HG03060 (cell line): ENCODE measurements at regions not wholly inside any gene's neighbourhood (a gene's known extent, or its start where the extent isn't known, plus 50 kb on each side); places are given as distances from the start of the nearest gene placed in this dataset.
A peak's percentile ranks its signal among the peaks of the same experiment; 100 is the strongest.
"Not testable (repeated sequence)": the region's sequence is repeated elsewhere in the genome, so short reads cannot be mapped to it uniquely, and the experiment has no call there.

Source experiments
- ATAC-seq: cut with Tn5 transposase; IDR thresholded peaks from one replicate; pipeline ENCODE4 v1.9.1; 2021; ENCODE audit warnings: low read depth, moderate number of reproducible peaks; ENCODE audit not compliant: unreplicated experiment

- no peak for ATAC-seq
Measured at GRCh38 chr2:59250307-59250677, 1009.2 kb upstream of the FANCL start.

DNA sequence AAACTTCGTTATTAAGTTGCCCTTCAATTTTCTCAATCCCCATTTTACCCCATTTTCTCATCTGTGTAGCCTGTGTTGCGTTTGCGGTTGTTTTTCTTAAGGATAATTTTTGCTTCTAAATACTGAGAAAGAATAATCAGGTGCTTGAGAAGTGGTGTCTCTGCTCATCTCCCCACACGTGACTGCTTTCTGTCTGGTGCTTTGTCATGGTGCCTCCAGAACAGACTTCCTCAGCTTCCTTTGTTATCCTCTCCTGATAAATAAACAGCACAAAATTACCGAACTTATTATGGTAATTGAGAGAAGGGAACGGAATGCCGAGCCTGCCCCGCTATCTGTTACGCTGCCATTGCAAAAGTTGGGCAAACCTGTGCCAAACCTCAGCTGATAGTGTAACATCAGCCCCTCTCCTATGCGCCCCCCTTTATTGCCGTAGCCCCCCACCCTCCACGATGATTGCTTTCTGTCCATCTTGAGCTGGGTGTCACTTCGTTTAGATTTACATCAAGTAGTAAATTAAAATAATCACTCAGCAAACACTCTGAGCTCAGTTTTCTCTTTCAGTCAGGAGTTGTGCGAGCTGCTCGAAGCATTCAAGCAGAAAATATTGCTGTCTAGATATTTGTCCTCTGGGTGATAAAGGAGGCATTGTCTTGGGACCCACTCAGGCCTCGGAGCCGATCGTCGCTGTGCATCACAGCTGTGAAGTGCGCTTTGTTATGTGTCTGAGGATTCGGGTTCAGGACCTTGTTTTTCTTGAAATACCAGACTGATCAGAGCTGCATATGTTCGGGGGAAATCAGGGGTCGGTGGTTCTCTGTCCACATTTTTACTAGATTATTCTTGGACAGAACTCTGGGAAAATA, 1008.5 kb upstream of the FANCL start:
- ATAC-seq: no peak

GRCh38 chr2:59239146-59239545, 998.0 kb upstream of the FANCL start:
- ATAC-seq: no peak

- no peak for ATAC-seq
Measured at GRCh38 chr2:59237311-59237710, 996.2 kb upstream of the FANCL start.

DNA sequence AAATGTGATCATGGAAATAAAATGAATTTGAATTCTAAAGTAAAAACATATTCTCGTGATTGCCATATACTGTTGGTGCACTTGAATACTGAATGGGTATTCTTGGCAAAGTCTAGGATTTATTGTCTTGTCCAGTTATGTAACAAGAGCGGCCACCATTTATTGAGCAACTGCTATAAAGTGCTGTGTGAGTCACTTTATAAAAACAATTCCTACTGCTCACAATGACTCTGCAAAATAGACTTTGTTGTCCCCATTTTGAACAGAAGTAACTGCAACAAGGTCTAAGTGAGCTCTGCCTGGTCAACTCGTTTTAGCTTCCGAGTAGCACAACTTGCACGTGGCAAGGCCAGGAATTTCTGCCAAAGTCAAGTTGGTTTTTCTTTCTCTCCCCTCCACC, 995.6 kb upstream of the FANCL start:
- ATAC-seq: no peak

DNA sequence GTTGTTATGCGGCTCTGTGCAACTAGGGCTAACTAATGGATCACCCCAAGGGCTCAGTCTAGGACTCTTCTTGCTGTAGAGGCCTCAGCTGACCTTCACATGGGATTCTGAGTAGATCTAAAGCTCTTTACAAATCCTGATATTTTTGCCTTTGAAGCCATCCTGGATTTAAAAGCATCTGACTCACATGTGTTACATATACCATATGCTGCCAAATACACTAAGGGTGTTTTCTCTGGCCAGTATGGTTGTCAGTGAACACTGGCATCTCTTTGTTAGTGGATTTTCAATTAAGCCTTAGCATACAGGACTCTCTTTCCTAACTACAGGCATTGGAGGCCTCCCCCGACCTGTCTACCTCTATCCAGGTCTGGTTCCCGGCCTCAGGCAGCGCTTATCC, 992.8 kb upstream of the FANCL start:
- ATAC-seq: no peak

GRCh38 chr2:59233448-59233847, 992.3 kb upstream of the FANCL start:
- ATAC-seq: no peak

- ATAC-seq: peak; percentile 95
Measured at GRCh38 chr2:59232394-59233165, 991.5 kb upstream of the FANCL start.

DNA sequence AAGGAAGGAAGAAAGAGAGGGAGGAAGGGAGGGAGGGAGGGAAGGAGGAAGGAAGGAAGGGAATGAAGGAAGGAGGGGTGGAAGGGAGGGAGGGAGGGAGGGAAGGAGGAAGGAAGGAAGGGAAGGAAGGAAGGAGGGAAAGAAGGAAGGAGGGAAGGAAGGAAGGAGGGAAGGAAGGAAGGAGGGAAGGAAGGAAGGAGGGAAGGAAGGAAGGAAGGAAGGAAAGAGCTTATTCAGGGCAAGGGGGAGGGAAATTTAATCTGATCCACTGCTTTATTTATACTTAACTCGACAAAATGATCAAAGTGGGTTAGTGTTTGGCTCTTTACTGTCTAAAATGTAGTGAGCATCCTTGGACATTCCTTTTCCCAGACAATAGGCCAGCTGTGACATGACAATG, 985.2 kb upstream of the FANCL start:
- not testable (repeated sequence) for ATAC-seq

DNA sequence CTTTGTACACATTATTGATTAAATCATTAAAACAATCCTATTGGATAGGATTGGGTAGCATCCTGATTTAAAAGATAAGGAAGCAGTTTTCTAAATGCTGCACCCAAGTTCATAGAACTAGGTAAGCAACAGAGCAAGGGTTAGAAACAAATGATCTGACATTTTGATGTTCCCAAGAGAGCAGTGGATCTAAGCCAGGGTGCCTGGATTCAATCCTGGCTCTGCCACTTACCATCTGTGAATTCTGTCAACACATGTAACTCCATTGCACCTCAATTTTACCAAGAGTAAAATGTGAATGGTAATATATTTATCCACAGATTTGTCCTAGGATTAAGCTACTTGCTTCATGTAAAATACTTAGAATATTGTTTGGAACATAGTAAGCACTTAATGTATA, 982.6 kb upstream of the FANCL start:
- no peak for ATAC-seq

DNA sequence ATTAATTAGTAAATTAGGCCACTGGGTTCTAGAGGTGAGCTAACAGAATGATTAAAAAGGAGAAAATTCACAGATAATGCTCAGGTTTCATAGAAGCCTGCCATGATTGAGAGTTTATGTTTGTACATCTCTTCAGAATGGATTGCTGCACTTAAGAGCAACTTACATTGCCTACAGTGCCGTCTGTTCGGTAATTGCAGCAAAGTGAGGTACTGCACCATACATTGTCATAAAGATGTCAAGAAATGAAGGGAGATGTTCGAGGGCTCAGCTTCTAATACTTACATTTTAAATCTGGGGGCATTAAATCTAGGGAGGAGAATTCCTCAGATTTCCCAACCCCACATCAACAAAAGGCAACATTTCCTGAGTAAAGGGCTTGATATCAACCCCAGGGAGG, 976.2 kb upstream of the FANCL start:
- ATAC-seq: no peak

GRCh38 chr2:59206361-59206760, 965.2 kb upstream of the FANCL start:
- ATAC-seq: no peak

DNA sequence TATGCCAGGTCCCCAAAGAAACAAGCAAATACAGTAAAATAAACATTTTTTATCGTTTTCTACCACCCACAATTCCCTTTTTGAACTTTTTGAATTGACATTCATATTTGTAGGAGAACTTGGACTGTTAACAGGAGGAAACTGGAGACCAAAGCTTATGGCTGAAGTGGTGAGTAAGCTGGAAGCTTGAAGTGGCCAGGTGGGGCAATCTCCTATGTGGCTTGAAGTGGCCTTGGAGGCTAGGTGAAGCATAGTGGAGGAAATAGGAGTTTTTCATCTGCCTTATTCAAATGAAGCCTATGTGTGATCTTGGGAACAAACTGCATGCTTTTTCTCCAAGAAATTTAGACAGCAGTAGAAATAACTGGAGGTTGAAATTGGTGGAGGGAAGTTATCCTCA, 962.9 kb upstream of the FANCL start:
- ATAC-seq: no peak

DNA sequence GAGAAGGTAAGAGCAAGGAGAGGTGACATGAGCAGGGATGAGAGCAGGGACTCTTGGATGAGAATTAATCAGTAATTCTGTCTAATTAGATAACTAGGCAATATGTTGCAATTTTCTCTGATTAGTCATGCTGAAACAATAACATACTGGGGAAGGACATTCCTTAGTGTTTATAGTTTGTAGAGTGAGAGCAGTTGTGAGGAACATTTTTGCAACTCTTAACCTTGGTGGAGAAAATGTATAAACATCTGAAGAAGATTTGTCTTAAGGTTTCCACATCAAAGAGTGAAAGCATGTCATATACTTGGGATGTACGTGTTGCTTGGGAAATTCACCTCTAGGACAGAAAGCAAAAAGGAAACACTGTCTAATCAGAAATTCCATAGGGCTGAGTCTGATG, 955.4 kb upstream of the FANCL start:
- ATAC-seq: no peak

DNA sequence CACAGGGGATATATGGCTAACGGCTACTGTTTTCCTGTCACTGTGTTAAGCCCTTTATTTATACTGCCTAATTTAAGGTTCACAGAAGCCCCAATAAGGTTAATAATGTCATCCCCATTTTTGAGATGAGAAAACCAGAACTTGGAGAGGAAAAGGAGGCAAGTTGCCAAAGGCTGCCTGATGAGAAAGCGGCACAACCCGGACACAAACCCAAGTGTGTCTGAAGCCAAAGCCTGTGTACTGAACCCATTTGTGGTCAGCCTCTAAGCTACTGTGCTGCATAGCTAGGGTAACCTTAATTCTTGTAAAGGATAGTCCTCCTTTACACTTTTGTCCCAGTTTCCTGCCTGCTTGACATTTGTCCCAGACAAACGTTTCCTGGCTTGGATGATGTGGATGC, 954.7 kb upstream of the FANCL start:
- ATAC-seq: no peak

DNA sequence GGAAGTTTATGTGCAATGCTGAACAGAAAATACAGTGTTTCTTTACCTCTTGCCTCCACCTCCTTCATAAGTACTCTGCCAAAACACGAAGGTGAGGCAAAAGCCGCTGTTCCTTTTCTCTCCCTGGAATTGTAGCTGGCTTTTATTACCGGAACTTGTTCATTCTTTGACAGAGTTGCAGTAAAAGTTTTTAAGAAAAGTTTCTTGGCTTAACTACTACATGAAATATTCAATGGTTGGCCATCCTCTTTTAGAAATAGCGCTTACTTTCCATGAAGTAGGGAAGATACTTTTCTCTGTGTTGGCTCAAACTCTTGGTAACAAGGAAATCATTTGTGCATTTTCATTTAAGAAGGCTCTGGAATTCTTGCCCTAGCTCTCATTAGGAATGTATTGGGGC, 950.7 kb upstream of the FANCL start:
- no peak for ATAC-seq

GRCh38 chr2:59190518-59190917, 949.4 kb upstream of the FANCL start:
- no peak for ATAC-seq

GRCh38 chr2:59184276-59185020, 943.3 kb upstream of the FANCL start:
- no peak for ATAC-seq

DNA sequence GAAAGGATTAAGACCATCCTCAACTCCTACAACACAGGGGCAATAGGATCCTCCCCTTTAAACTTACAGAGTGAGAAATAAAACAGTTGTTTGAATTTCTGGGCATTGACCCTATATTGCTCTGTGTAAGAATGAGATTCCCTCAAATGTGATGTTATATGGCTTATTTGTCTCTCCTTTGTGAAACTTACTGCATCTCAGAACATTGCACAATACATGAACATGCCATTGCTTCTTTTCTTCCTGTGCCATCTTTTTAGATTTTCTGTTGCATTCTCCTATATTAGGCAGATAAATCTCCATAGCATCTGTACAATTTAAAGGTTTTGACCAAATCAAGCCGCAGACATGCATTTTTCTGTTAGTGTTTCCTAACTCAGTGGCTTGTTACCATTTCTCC, 941.9 kb upstream of the FANCL start:
- ATAC-seq: no peak

- ATAC-seq: no peak
Measured at GRCh38 chr2:59182249-59182648, 941.1 kb upstream of the FANCL start.

DNA sequence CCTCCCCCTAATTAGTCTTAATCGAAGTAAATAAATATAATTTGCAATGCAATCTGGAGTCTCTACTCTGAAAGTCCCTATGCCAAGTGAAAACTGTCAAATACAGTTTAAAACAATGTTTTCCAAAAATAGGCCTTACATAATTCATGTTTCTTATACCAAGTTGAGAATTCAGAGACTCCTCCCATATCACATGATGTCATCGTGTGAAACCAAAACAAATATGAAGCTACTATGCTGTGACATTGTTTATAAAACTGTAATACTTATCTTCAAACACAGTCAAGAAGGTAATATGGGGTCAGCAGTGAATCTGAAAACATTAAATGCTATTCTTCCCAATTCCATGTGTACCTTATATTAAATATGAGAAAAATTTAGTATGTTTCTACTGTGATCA, 940.2 kb upstream of the FANCL start:
- ATAC-seq: no peak
